ENCODE measurements at regions not wholly inside any gene's neighbourhood (a gene's known extent, or its start where the extent isn't known, plus 50 kb on each side); places are given as distances from the start of the nearest gene placed in this dataset.

DNA sequence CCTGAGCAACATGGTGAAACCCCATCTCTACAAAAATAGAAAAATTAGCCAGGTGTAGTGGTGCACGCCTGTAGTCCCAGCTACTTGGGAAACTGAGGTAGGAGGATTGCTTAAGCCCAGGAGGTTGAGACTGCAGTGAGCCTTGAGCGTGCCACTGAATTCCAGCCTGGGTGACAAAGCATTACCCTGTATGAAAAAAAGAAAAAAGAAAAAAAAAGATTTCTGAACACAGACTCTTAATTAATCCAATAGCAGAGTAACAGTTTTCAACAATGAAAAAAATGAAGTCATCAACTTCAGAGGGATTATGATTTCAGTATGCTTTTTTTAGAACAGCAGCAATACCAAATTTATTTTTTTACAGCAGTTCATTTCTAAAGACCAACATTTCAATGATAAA lies 118.8 kb upstream of the TNPO1 start:
- in situ Hi-C loops (cut with MboI; ENCODE audit: low sequenced_read_pairs, unreplicated experiment): no loop called here
- no peak for DNase-seq (ENCODE audit: low spot score)
- TF ChIP-seq, protein P1, sequence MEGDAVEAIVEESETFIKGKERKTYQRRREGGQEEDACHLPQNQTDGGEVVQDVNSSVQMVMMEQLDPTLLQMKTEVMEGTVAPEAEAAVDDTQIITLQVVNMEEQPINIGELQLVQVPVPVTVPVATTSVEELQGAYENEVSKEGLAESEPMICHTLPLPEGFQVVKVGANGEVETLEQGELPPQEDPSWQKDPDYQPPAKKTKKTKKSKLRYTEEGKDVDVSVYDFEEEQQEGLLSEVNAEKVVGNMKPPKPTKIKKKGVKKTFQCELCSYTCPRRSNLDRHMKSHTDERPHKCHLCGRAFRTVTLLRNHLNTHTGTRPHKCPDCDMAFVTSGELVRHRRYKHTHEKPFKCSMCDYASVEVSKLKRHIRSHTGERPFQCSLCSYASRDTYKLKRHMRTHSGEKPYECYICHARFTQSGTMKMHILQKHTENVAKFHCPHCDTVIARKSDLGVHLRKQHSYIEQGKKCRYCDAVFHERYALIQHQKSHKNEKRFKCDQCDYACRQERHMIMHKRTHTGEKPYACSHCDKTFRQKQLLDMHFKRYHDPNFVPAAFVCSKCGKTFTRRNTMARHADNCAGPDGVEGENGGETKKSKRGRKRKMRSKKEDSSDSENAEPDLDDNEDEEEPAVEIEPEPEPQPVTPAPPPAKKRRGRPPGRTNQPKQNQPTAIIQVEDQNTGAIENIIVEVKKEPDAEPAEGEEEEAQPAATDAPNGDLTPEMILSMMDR (IDR thresholded peaks at IDR 0.05; ENCODE audit: borderline replicate concordance, control extremely low read depth, extremely low read depth, insufficient read depth, missing control alignments): no peak

DNA sequence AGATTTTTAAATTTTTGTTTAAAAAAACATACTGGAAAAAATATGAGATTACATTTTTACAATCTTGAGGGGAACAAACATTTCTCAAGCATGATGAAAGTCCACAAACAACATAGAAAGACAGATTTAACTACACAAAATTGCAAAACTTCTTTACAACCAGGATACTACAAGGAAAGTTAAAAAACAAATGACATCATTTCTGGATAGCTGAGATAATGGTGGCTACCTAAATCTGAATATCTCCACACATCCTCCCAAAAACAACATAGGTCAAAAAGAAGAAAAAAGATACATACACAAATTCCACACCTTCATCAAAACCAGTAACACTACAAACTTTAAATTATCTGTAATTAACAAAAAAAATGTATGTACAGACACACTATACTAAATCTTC lies 120.8 kb upstream of the TNPO1 start:
- TF ChIP-seq, protein P1 (IDR thresholded peaks at IDR 0.05; ENCODE audit: borderline replicate concordance, control extremely low read depth, extremely low read depth, insufficient read depth, missing control alignments): no peak
- DNase-seq (ENCODE audit: low spot score): no peak
- in situ Hi-C loops (cut with MboI; ENCODE audit: low sequenced_read_pairs, unreplicated experiment): no loop called here

DNA sequence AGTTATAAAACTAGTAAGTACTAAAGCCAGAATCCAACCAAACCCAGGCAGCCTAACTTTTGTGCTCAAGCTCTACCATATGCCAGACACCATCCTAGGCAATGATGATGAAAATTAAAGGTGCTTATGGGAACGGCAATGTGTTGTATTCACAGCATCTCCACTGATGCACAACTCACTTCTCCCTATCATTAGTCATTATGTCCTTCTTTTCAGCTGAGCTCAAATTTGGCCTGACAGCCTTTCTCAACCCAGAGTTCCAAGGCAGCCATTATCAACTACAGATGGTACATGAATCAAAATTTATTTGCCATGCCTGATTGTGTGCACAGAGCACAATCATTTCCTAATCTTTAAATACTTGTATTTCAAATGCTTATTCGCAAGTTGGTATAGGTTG lies 121.6 kb upstream of the TNPO1 start:
- in situ Hi-C loops (cut with MboI; ENCODE audit: low sequenced_read_pairs, unreplicated experiment): no loop called here
- no peak for DNase-seq (ENCODE audit: low spot score)
- TF ChIP-seq, protein P1 (IDR thresholded peaks at IDR 0.05; ENCODE audit: borderline replicate concordance, control extremely low read depth, extremely low read depth, insufficient read depth, missing control alignments): no peak

DNA sequence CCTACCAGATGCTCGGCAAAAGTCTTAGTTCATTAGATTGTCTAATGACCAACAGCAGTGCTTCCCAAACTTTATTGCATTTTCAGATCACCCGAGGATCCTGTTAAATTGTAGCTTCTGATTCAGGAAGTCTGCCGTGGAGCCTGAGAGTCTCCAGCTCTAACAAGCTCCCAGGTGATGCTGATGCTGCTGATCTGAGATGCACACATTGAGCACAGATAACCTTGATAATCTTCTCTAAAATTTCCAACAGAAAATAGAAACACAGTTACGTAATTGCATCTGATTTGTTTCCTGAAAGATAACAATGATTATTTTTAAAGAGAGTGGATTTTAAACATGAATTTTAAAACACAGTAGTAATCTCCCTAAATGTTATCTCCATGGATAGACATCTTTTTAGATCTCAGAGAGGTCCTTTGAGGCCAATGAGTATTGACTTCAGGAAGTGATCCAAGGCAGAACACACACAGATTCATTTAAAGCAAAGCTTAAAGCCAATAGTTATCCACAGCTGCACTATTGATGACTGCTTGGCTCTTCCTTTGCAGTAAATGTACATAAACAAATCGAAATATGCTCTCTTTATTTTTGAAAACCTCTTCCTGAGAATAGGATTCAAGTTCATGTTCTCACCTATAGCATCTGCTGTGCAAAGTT lies 122.8 kb upstream of the TNPO1 start:
- TF ChIP-seq, protein P1 (IDR thresholded peaks at IDR 0.05; ENCODE audit: borderline replicate concordance, control extremely low read depth, extremely low read depth, insufficient read depth, missing control alignments): no peak
- in situ Hi-C loops (cut with MboI; ENCODE audit: low sequenced_read_pairs, unreplicated experiment): no loop called here
- no peak for DNase-seq (ENCODE audit: low spot score)

DNA sequence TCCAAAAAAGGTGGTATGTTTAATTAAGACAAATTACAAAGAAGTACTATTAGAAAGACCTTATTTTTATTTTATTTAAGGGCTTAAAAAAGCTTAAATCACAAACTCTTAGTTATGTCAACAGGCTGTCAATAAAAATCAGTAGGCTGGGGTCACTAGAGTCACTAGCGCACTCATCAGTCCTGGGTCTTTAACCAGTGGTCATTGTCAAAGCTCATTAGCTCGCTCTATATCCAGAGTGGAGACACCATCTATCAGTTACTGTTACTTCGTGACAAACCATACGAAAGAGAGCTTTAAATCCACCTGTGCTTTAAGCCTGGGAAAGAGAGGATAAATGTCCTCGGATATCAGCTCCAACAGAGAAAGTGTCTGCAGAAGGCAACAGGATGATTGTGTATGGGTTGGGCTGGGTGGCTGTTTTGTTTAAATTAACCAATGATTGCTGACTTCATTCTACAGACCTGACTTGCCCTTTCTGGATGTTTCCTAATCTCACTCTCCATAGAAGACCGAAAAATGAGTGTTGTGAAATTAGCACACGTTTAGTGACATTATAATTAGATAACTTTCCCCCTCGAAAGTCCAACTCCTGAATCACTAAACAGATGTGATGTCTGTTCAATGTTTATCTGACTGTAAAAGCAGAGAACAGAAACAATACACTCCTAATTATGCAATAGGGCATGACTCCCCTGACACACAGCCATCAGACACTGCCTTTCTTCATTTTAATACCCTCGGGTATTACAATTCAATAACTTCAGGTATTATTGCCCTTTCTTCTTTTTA lies 123.6 kb upstream of the TNPO1 start:
- in situ Hi-C loops (cut with MboI; ENCODE audit: low sequenced_read_pairs, unreplicated experiment): no loop called here
- no peak for DNase-seq (ENCODE audit: low spot score)
- TF ChIP-seq, protein P1 (IDR thresholded peaks at IDR 0.05; ENCODE audit: borderline replicate concordance, control extremely low read depth, extremely low read depth, insufficient read depth, missing control alignments): no peak

DNA sequence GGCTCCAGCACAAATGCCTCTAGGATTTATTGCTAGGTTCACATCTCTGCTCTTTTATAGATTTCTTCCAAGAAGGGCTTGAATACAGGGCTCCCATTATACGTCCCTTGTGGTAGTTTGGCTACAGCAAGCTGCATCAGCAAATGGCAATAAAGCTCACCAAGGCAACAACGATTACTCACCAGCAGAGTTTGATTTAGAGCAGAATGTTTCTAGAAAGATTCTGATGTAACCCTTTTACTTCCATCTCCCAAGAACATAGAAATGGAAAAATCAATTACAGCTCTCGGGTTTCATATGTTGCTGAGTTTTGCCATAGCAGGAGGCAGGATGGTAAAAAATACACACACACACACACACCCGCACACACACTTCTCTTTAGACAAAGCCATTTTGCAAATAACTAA lies 124.2 kb upstream of the TNPO1 start:
- TF ChIP-seq, protein P1 (IDR thresholded peaks at IDR 0.05; ENCODE audit: borderline replicate concordance, control extremely low read depth, extremely low read depth, insufficient read depth, missing control alignments): no peak
- in situ Hi-C loops (cut with MboI; ENCODE audit: low sequenced_read_pairs, unreplicated experiment): no loop called here
- no peak for DNase-seq (ENCODE audit: low spot score)
